B cell (primary cell): ENCODE measurements at regions not wholly inside any gene's neighbourhood (a gene's known extent, or its start where the extent isn't known, plus 50 kb on each side); places are given as distances from the start of the nearest gene placed in this dataset.

ENCODE experiments used
- CTCF ChIP-seq: fragments of 200-600 bp; IDR thresholded peaks from one replicate; pipeline ENCODE4 v1.8.0; 2022; ENCODE audit warnings: antibody characterized with exemption, mild to moderate bottlenecking
- EZH2 ChIP-seq: IDR thresholded peaks from 2 replicates; pipeline ENCODE4 v1.6.1; 2012; ENCODE audit warnings: borderline replicate concordance, low read depth, mild to moderate bottlenecking, moderate library complexity, low read length; ENCODE audit not compliant: insufficient read depth, poor library complexity, severe bottlenecking

GRCh38 chr12:78651755-78652154, 212.8 kb upstream of the SYT1 start:
- TF ChIP-seq EZH2 (no peak), CTCF (no peak)
